ENCODE measurements at regions not wholly inside any gene's neighbourhood (a gene's known extent, or its start where the extent isn't known, plus 50 kb on each side); places are given as distances from the start of the nearest gene placed in this dataset.

DNA sequence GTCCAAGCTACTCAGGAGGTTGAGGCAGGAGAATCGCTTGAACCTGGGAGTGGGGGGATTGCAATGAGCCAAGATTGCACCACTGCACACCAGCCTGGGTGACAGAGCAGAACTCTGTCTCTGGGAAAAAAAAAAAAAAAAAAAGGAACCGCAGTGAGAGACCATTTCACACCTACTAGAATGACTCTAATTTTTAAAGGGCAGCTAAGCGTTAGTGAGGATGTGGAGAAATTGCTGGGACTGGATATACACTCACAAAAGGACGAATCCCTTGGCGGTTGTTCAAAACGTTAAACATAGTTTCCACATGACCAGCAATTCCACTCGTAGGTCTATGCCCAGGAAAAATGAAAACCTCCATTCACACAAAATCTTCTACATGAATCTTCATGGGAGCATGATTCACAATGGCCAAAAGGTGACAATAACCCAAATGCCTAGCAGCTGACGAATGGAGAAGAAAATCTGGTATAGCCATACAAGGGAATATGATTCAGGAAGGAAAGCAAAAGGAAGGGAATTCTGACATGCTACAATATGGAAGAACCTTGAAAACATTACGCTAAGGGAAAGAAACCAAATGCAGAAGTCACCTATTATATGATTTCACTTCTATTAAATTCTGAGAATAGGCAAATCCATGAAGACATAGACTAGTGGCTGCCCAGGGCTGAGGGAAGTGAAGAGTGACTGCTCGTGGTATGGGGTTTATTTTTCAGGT, 127.0 kb downstream of the CHSY1 start:
- H3K27ac Mint-ChIP-seq = peak overlapping the region; percentile 36
- H3K27me3 Mint-ChIP-seq (ENCODE audit: low read depth) = no peaks in the 10 kb centered on the region
- intact Hi-C loops (cut with micrococcal nuclease) = loop anchor here (1.0 to 10.0 kb wide), 3 partner anchors 43 to 523 kb away; partner anchors contain the start of genes ASB7 and LINS1
- no peaks in the 10 kb centered on the region for H3K9me3 Mint-ChIP-seq
- DNase-seq (ENCODE audit: low spot score) = no peak
- H3K4me1 Mint-ChIP-seq (ENCODE audit: low read depth) = peaks cover 65% of the 10 kb centered on the region
- H3K4me3 Mint-ChIP-seq (ENCODE audit: low read depth) = no peak overlapping the region
- H3K36me3 Mint-ChIP-seq (ENCODE audit: low read depth) = peaks cover 5% of the 10 kb centered on the region

DNA sequence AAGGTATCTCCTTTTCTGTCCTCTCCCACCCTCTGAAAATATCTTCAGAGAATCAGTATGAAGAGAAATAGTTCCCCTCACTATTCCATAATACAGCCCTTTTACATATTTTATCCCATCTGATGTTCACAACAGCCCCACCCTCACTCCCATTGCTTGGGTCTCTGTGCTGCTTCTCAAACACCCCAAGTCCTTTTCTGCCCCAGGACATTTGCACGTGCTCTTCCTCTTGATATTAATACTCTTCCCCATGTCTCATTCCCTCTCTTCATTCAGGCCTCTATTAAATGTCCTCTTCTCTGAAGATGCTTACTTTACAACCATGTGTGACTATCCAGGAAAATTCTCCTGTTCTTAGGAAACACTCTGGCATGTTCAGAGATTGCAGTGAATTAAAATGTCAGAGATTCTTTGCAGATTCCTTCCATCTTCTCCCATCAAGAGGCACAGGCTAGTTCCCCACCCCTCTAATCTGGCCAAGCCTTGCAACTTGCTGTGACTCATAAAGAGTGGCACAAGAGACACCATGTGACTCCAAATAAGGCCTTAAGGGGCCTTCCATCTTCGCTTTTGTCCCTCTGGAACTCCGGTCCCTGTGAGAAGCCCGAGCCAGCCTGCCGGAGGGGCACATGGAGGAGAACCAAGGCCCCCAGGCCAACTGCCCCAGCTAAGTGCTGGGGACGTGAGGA, 128.5 kb downstream of the CHSY1 start:
- H3K27me3 Mint-ChIP-seq (ENCODE audit: low read depth) = no peaks in the 10 kb centered on the region
- DNase-seq (ENCODE audit: low spot score) = no peak
- peak overlapping the region; percentile 74 for H3K27ac Mint-ChIP-seq
- H3K4me3 Mint-ChIP-seq (ENCODE audit: low read depth) = no peak overlapping the region
- intact Hi-C loops (cut with micrococcal nuclease) = loop anchor here (5.0 to 10.0 kb wide), 2 partner anchors 121 to 521 kb away; partner anchors contain the start of genes ASB7 and LINS1
- H3K36me3 Mint-ChIP-seq (ENCODE audit: low read depth) = peaks cover 5% of the 10 kb centered on the region
- H3K4me1 Mint-ChIP-seq (ENCODE audit: low read depth) = peaks cover 61% of the 10 kb centered on the region
- H3K9me3 Mint-ChIP-seq = no peaks in the 10 kb centered on the region

DNA sequence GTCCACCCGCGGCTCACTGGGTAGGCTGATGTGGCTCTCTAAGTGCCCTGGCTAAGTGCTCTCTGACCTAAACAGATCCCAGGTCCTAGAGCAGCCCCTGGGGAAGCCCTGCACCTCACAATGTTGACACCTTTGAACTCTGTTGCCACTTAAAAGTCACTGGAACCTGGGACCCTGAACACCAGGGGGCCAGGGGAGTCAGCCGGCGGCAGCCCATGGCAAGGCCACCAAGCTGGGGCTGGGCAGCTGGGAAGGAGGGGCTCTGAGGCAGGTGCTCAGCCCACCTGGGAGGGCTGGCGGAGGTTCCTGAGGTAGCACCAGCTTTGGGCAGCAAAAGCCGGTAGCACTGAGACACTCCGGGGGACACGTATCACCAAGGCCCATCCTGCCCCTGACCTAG, 129.0 kb downstream of the CHSY1 start:
- H3K27me3 Mint-ChIP-seq (ENCODE audit: low read depth) = no peaks in the 10 kb centered on the region
- H3K4me1 Mint-ChIP-seq (ENCODE audit: low read depth) = peaks cover 55% of the 10 kb centered on the region
- peaks cover 3% of the 10 kb centered on the region for H3K36me3 Mint-ChIP-seq (ENCODE audit: low read depth)
- H3K9me3 Mint-ChIP-seq = no peaks in the 10 kb centered on the region
- H3K27ac Mint-ChIP-seq = peak overlapping the region; percentile 21
- H3K4me3 Mint-ChIP-seq (ENCODE audit: low read depth) = peak overlapping the region; percentile 30
- intact Hi-C loops (cut with micrococcal nuclease) = loop anchor here (5.0 to 10.0 kb wide), 2 partner anchors 122 to 521 kb away; partner anchors contain the start of genes ASB7 and LINS1
- no peak for DNase-seq (ENCODE audit: low spot score)

DNA sequence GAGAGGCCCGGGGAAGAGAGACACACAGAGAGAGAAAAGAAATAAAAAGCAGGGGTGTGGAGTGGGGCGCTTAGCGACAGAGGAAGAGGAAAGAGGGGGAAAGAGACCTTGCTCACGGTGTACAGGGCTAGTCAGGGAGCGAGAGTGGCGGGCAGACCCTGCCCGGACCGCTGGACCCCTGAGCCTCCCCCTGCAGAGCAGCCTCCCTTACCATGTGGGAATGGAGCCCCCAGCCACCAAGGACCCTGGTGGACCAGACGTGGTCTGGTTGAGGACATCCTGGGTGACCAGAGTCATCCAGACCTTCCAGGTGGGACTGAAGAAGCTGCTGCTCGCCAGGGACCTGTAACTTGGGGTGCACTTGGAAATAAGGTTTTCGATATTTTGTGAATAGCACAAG, 129.6 kb downstream of the CHSY1 start:
- no peaks in the 10 kb centered on the region for H3K36me3 Mint-ChIP-seq (ENCODE audit: low read depth)
- H3K4me3 Mint-ChIP-seq (ENCODE audit: low read depth) = peak overlapping the region; percentile 65
- H3K4me1 Mint-ChIP-seq (ENCODE audit: low read depth) = peaks cover 50% of the 10 kb centered on the region
- no peaks in the 10 kb centered on the region for H3K9me3 Mint-ChIP-seq
- intact Hi-C loops (cut with micrococcal nuclease) = loop anchor here (5.0 to 10.0 kb wide), 2 partner anchors 123 to 520 kb away; partner anchors contain the start of genes ASB7 and LINS1
- no peak for DNase-seq (ENCODE audit: low spot score)
- H3K27me3 Mint-ChIP-seq (ENCODE audit: low read depth) = no peaks in the 10 kb centered on the region
- H3K27ac Mint-ChIP-seq = peak overlapping the region; percentile 79

DNA sequence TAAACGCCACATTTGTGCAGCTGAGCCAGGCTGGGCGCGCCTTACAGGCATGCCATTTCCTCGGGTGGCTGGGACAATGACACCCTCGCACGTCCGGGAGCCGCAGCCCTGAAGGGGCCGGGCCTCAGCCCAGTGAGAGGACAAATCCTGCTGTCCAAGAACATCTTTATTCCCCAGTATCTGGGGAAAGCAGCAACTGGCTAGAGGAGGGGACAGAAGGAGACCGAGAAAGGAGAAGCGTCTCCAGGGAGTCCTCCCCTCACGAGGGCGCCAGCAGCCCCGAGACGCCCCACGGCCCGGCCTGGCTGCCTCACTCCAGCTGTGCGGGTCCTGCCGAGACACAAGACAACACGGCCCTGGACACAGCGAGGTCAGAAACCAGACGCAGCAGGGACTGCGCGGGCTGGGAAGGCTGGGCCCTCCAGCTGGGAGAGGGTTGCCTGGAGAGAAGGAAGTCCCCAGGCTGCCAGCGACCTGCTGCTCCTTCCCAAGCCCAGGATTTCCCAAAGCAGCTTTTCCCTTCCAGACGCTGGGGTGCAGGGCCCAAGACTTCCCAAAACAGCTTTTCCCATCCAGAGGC, 130.2 kb downstream of the CHSY1 start:
- no peaks in the 10 kb centered on the region for H3K27me3 Mint-ChIP-seq (ENCODE audit: low read depth)
- H3K4me3 Mint-ChIP-seq (ENCODE audit: low read depth) = peak overlapping the region; percentile 65
- intact Hi-C loops (cut with micrococcal nuclease) = loop anchor here (5.0 to 10.0 kb wide), 2 partner anchors 123 to 519 kb away; partner anchors contain the start of genes ASB7 and LINS1
- no peaks in the 10 kb centered on the region for H3K36me3 Mint-ChIP-seq (ENCODE audit: low read depth)
- no peaks in the 10 kb centered on the region for H3K9me3 Mint-ChIP-seq
- no peak for DNase-seq (ENCODE audit: low spot score)
- peaks cover 46% of the 10 kb centered on the region for H3K4me1 Mint-ChIP-seq (ENCODE audit: low read depth)
- peak overlapping the region; percentile 79 for H3K27ac Mint-ChIP-seq

DNA sequence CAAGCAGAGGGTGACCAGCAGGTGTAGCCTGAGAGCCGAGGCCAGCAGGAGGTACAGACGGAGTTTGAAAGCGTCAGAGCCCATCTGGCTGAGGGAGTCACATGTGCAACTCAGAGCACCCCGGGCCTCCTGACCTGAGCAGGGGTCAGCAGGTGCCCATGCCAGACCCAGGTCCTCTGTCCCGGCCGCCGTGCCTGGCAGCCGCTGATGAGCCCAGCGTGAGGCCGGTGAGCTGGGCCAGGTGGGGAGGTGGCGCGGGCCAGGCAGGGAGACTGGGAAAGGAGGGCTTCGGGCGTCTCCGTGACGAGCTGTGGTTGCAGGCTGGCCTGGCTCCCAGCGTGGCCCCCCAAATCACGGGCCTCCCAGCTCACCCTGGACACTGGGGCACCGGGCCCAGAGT, 130.9 kb downstream of the CHSY1 start:
- H3K4me1 Mint-ChIP-seq (ENCODE audit: low read depth) = peaks cover 48% of the 10 kb centered on the region
- no peaks in the 10 kb centered on the region for H3K9me3 Mint-ChIP-seq
- no peaks in the 10 kb centered on the region for H3K27me3 Mint-ChIP-seq (ENCODE audit: low read depth)
- intact Hi-C loops (cut with micrococcal nuclease) = loop anchor here (5.0 to 10.0 kb wide), 2 partner anchors 124 to 519 kb away; partner anchors contain the start of genes ASB7 and LINS1
- no peak overlapping the region for H3K27ac Mint-ChIP-seq
- H3K4me3 Mint-ChIP-seq (ENCODE audit: low read depth) = no peak overlapping the region
- H3K36me3 Mint-ChIP-seq (ENCODE audit: low read depth) = no peaks in the 10 kb centered on the region
- DNase-seq (ENCODE audit: low spot score) = no peak

DNA sequence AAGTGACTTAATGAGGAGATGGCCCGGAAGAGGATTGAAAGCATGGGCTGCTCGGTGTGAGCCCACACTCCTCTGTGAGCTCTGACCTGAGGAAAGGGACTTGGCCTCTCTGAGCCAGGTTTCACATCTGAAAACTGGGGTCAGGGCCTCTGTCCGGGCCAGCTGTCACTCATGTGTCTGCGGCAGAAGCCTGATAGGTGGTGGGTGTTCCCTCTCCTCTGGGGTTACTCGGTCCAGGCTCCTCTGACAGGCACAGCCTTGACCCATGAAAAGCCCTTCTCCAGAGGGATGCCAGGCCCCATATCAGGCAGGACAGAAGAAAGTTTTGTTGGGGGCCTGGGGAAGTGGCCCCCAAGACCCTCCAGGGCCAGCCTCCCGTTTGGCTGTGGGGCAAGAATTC, 131.4 kb downstream of the CHSY1 start:
- Mint-ChIP-seq H3K4me3 (ENCODE audit: low read depth) (no peak overlapping the region), H3K27ac (no peak overlapping the region), H3K27me3 (ENCODE audit: low read depth) (no peaks in the 10 kb centered on the region), H3K4me1 (ENCODE audit: low read depth) (peaks cover 45% of the 10 kb centered on the region), H3K36me3 (ENCODE audit: low read depth) (no peaks in the 10 kb centered on the region), H3K9me3 (no peaks in the 10 kb centered on the region)
- no peak for DNase-seq (ENCODE audit: low spot score)
- intact Hi-C loops (cut with micrococcal nuclease) = loop anchor here (5.0 to 10.0 kb wide), 2 partner anchors 124 to 518 kb away; partner anchors contain the start of genes ASB7 and LINS1
